Glomerular visceral epithelial cell (primary cell): ENCODE measurements at regions not wholly inside any gene's neighbourhood (a gene's known extent, or its start where the extent isn't known, plus 50 kb on each side); places are given as distances from the start of the nearest gene placed in this dataset.
"Not testable (repeated sequence)": the region's sequence is repeated elsewhere in the genome, so short reads cannot be mapped to it uniquely, and the experiment has no call there.

Experiments
- DNase-seq: peaks from one replicate; pipeline ENCODE4 v3.0.0-alpha.2; 2016; ENCODE audit errors: extremely low spot score

DNA sequence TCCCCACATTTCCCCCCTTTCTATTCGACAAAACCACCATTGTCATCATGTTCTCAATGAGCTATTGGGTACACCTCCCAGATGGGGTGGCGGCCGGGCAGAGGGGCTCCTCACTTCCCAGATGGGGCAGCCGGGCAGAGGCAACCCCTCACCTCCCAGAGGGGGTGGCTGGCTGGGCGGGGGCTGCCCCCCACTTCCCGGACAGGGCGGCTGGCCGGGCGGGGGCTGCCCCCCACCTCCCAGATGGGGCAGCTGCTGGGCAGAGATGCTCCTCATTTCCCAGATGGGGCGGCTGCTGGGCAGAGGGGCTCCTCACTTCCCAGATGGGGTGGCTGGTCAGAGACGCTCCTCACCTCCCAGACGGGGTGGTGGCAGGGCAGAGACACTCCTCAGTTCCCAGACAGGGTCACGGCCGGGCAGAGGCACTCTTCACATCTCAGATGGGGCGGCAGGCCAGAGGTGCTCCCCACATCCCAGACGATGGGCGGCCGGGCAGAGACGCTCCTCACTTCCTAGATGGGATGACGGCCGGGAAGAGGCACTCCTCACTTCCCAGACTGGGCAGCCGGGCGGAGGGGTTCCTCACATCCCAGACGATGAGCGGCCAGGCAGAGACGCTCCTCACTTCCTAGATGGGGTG lies 221.5 kb downstream of the NNT start:
- DNase-seq = not testable (repeated sequence)

DNA sequence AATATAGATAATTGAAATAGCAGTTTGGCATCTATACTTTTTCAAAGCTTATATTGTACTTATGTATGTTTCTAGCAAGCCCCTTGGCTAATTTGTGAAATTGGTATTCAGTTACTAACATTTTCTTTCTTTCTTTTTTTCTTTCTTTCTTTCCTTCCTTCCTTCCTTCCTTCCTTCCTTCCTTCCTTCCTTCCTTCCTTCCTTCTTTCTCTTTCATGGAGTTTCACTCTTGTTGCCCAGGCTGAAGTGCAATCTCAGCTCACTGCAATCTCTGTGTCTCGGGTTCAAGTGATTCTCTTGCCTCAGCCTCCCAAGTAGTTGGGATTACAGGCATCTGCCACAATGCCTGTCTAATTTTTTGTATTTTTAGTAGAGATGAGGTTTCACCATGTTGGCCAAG lies 215.4 kb downstream of the NNT start:
- not testable (repeated sequence) for DNase-seq

DNA sequence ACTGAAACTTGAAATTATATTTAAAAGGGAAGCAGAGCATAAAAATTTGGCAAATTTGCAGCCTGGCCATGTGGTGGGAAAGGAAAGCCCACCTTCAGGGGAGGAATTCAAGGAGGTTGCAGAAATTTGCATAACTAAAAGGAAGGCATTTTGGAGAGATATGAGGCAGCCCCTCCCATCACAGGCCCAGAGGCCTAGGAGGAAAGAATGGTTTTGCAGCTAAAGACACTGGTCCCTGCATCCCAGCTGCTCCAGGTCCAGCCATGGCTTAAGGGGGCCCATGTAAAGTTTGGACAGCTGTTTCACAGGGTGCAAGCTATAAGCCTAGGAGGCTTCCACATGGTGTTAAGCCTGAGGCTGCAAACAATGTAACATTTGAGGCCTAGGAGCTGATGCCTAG lies 212.5 kb downstream of the NNT start:
- no peak for DNase-seq

DNA sequence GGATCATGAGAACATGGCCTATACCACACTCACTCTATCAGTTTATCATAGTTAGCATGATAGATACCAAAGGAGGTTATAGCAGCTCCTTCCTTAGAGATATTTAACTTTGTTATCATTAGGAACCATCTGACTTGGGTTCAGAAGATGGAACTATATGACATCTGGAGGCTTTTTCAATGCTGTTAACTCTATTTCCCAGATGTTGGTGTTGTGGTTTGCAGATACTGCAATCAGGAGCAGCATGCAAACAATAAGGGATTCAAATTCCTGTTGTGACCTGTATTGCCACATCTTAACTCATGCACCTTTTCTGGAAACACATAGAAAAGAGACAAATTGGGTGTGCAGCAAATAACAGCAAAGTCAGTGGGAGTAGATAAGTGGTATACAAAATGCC lies 201.7 kb downstream of the NNT start:
- DNase-seq = no peak

DNA sequence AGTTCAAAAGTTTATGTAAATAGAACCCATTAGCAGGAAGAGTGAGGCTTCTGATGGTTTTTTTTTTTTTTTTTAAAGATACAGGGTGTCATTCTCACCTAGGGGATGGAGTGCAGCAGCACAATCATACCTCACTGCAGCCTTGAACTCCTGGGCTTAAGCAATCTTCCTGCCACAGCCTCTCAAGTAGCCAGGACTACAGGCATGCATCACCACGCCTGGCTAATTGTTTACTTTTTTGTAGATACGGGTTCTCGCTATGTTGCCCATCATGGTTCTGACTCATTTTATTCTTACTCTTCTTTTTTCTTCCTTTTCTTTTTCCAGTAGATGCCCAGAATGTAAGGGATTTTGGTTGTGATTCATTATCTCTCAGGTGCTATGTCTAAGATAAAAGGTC lies 201.1 kb downstream of the NNT start:
- no peak for DNase-seq

DNA sequence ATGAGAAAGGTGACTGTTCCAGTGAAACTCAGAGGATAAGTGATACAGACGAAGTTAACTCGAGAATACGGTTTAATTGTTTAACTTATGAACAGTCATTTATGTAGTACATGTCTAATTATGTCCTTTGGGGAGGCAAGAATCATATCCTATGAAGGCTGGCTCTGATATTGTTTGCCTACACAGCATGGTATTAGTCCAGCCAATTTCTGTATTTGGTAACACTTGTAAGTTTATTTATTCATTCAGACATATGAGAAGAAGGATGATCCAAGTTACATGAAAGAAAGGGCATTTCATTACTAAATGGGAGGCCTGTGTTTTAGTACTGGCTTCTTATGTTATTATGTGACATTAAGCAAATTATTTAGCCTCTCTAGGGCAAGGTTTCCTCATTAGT lies 199.7 kb downstream of the NNT start:
- no peak for DNase-seq

DNA sequence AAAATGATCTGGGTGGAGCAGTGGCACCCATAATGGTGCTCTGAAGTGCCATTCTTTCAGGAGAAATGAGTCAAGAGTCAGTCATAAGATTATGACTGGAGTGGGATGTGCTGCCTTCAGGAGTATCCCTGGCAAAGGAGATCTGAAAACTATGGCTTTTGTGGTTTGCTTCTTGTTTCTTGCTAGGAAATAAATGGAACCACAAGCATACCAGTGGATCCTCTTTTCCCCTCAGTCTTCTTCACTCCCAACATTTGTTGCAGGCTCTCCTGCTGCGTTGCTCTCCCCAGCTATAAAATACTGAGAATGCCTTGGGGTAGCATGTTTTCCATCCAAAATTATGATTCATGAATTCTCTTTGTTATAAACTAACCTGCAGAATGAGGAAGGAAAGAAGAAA lies 199.1 kb downstream of the NNT start:
- DNase-seq = peak; percentile 32

DNA sequence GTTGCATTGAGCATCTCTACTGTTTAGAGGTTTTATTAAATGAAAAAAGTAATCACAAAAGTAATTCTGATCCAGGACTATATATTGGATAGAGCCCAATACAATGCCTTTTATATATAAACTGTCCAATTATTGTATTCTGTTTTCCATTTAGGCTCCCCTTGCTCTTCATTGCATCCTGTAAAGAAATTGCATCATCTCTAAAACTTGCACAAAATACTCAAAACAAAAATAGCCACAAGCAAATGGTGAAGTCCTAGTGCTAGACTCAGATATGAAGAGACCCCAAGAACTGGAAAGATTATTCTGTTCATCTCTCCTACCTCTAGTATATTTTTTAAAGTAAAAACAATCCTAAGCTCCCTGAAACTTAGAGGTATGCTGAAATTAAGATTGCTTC lies 195.8 kb downstream of the NNT start:
- DNase-seq = no peak

DNA sequence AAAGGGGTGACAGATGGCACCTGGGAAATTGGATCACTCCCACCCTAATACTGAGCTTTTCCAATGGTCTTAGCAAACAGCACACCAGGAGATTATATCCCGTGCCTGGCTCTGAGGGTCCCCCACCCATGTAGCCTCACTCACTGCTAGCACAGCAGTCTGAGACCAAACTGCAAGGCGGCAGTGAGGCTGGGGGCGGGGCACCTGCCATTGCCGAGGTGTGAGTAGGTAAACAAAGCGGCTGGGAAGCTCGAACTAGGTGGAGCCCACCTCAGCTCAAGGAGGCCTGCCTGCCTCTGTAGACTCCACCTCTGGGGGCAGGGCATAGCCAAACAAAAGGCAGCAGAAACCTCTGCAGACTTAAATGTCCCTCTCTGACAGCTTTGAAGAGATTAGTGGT lies 188.9 kb downstream of the NNT start:
- not testable (repeated sequence) for DNase-seq

DNA sequence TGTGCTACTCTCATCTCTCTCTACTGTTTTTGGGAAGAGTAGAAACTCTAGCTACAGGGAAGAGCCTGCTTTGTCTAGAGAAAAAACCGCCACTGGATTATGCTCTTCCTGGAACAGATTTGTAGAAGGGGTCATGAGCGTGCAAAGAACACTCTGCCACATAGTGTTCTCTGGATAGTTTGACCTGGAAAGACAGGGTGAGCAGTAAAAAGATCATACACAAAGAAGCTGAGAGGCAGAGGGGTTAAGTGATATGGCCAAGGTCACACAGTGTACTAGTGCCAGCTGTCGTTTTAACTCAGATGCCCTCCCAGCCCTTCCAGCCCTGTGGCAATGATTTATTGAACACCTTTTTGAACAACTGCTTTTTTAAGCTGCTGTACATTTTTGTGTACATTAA lies 182.2 kb downstream of the NNT start:
- no peak for DNase-seq

DNA sequence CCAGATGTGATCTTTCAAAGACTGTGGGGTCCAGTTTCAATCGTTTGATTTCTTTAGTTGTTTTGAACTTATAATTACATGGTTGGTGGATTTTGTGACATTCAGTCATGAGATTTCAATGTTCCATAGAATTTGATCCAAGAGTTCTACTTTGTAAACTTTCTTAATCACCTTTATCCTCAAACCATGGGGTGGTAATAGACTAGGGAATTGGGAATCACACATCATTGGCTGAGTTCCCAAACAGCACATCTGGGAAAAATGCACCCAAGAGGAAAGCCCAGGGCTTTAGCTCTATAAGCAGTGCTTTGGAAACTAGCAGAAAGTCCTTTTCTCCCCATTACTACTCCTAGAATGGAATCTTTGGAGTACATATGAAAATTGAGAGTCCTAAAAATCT lies 177.6 kb downstream of the NNT start:
- no peak for DNase-seq

DNA sequence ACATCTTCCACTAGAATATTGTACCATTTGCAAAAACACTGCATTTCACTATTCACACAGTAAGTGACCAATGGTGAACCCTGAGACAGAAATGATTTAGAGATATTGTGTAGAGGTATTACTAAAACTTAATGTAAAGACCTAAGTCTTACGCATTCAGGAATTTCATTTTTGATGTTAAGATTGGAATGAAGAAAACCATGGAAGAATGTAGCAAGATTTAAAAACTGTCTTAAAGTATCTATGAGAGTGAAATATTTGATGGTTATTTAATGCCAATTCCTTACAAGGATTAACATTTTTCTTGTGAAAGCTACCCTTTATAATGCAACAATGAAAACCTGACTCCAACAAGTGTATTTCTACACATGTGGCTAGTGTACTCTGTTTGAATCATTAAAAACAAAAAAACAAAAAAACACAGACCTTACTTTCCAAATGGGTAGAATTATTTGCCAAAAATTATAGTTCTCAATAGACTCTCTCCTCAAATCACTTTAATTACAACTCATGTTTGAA lies 172.0 kb downstream of the NNT start:
- no peak for DNase-seq

DNA sequence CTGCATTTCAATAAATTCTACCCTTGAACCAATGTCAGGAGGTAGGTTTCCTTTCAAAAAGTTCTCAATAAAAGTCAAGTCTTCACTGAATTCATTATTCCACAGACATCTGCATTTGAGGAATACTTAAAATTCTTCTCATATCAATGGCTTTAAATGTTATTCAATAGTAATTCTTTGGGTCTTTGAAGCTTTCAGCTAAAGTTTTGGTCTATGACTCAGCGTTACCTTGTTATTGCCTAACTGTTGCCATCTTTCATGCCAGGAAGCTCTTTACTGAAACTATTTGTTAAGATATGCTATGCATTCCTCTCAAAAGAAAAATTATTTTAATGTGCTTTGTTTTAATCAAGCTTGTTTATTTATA lies 170.5 kb downstream of the NNT start:
- peak; percentile 52 for DNase-seq

DNA sequence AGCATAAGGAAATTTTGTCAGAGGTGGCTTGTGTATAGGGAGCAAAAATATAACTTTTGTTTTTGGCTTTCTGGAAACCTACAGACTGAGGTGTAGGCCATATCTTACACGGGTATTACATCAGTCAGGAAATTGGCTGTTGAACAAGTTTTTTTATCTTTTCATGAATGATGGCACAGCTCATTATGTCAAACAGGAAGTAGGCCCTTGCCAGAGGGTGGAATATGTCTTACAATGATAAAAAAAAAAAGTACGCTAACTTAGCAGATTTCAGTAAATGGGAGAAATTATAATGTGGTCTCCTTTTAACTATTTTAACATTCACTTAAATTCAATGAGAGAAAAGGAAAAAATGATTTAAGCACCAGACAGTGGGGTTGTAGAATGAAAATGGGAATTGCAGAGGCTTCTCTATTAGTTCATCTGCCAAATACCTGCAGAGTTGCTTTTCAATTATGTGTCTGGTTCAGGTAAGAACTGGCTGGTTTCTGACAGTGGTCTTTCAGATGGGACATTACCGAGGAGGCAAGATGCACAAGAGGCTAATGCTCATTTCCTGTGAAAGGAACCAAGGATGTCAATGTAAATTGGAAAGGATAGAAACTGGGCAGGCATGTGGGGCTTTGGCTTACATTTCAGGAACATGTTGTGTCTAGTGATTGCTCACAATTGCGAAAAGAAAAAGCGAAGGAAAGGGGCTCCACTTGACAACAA lies 169.9 kb downstream of the NNT start:
- peak; percentile 33 for DNase-seq

DNA sequence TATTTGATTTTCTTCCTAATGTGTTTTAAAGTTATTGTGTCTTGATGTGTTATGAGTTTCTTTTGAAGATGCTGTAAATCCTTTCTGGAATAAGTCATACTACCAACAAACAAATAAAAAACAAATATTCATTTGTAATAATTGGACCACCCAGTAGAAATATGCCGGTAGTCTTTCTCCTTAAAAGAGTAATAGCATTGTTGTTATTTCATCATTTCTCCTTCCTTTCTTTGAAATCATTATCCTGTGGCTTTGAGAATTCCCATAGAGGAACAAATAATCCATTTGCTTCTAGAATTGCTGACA lies 169.4 kb downstream of the NNT start:
- no peak for DNase-seq

DNA sequence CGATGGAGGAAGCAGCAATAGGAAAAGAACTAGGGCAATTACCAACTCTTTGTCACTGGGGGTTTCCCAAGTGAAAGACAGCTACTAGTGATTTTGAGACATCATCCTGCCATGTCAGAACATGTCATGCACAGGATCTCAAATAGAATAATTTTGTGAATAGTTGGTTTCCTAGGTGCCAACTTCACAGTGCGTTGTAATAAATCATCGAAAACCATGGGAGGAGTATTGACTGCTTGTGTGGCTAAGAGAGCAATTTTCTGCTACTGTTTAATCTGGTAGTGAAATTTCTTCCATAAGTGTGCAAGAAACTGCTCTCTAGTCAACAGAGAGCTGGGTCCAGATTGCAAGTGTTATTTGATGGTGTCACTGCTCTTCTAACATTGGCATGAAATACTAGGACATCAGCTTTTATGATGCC lies 168.6 kb downstream of the NNT start:
- no peak for DNase-seq

DNA sequence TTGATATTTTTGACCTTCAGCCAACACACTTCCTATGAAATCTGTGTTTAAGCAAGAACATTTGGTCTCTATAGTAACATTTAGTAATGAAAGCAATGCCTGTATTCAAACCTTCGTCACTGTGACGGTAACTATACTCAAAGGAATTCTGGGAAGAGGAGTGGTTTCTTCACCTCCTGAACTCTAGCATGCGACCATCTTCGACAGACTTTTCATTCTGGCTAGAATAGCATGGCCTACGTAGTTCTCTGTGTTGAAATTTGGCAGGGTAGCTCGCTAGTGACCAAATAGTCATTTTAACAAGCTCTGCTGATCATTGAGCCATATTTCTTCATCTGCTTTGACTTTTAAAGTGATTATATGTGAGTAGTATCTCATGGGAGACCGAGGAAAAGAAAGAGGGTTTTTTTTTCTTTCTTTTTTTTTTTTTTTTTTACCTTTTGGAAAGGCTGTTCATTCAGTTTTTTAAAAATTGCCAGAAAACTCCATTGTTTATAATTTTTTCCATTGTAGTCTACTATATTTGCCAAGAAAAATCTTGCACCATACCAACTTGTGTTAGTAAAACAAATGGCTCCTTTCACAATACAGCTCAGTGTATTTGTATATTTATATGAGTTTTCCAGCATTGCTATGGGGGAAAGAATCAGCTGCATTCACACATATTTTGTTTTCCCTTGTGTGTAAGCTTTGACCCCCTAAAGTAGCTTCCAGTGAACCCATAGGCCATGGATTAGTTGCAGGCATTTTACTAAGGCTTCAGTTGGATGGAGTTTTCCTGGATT lies 166.8 kb downstream of the NNT start:
- DNase-seq = no peak
